PC-9 (cell line): ENCODE measurements at regions not wholly inside any gene's neighbourhood (a gene's known extent, or its start where the extent isn't known, plus 50 kb on each side); places are given as distances from the start of the nearest gene placed in this dataset.

Source experiments
- BruUV-seq: library from RNA; stranded (reverse); fragments of 400-500 nt; replicated peaks from 2 replicates; lab custom pipeline; 2021; lab: Mats Ljungman, UMichigan
- CTCF ChIA-PET: fragments of 300-600 bp; sonication (Branson Sonifier 250); formaldehyde crosslinking; loops from one replicate; lab custom pipeline; 2022; ENCODE audit warnings: antibody characterized with exemption; lab: Charles Lee
- POLR2A ChIA-PET: fragments of 300-600 bp; sonication (Branson Sonifier 250); formaldehyde crosslinking; loops from one replicate; lab custom pipeline; 2022; ENCODE audit warnings: antibody characterized with exemption; ENCODE audit not compliant: unreplicated experiment; lab: Charles Lee
- DNase-seq, 2 experiments: peaks; one replicate each; pipeline versions ENCODE4 v3.0.0 to v3.0.0-alpha.2; 2015 to 2022; ENCODE audit warnings: mixed read lengths in 1 of 2
- H2AFZ ChIP-seq: fragments of 200-600 bp; sonication (generic); 2 replicates; pipeline ENCODE4 v1.8.1; 2017; ENCODE audit warnings: antibody characterized with exemption
- H3F3A ChIP-seq: fragments of 200-600 bp; sonication (generic); 2 replicates; pipeline ENCODE4 v1.8.1; 2017; ENCODE audit warnings: antibody characterized with exemption, mild to moderate bottlenecking, low read depth; ENCODE audit not compliant: insufficient read depth
- H3K27ac ChIP-seq: fragments of 200-600 bp; sonication (generic); 2 replicates; pipeline ENCODE4 v1.6.1; 2016; ENCODE audit warnings: mixed run types
- H3K27me3 ChIP-seq: fragments of 200-600 bp; sonication (generic); 2 replicates; pipeline ENCODE4 v1.6.1; 2016; ENCODE audit warnings: low read depth, mixed run types; ENCODE audit not compliant: insufficient read depth
- H3K36me3 ChIP-seq: fragments of 200-600 bp; sonication (generic); 2 replicates; pipeline ENCODE4 v1.6.1; 2016; ENCODE audit warnings: low read depth, mixed run types
- H3K4me1 ChIP-seq: fragments of 200-600 bp; sonication (generic); replicated peaks from 2 replicates; pipeline ENCODE4 v1.6.1; 2016; ENCODE audit warnings: mixed run types; ENCODE audit not compliant: insufficient read depth
- H3K4me2 ChIP-seq: fragments of 200-600 bp; sonication (generic); 2 replicates; pipeline ENCODE4 v1.6.1; 2017; ENCODE audit warnings: mixed run types
- H3K4me3 ChIP-seq: fragments of 200-600 bp; sonication (generic); 2 replicates; pipeline ENCODE4 v1.6.1; 2016; ENCODE audit warnings: mixed run types
- H3K79me2 ChIP-seq: fragments of 200-600 bp; sonication (generic); 2 replicates; pipeline ENCODE4 v1.6.1; 2017; ENCODE audit warnings: low read depth, mixed run types
- H3K9me2 ChIP-seq: fragments of 200-600 bp; sonication (generic); 2 replicates; pipeline ENCODE4 v1.8.1; 2017; ENCODE audit warnings: mild to moderate bottlenecking; ENCODE audit not compliant: insufficient read depth
- H3K9me3 ChIP-seq: fragments of 200-600 bp; sonication (generic); 2 replicates; pipeline ENCODE4 v1.8.1; 2016; ENCODE audit warnings: low read depth; ENCODE audit not compliant: insufficient read depth
- H4K20me1 ChIP-seq: fragments of 200-600 bp; sonication (generic); 2 replicates; pipeline ENCODE4 v1.8.1; 2017; ENCODE audit not compliant: insufficient read depth
- EZH2 ChIP-seq: fragments of 200-600 bp; sonication (generic); IDR thresholded peaks from 2 replicates; pipeline ENCODE4 v1.8.0; 2017; ENCODE audit warnings: antibody characterized with exemption, low read depth
- intact Hi-C: fragments of 100-400 bp; cut with micrococcal nuclease; formaldehyde crosslinking; loops from one replicate; pipeline ENCODE4 v1.10.0; 2022; ENCODE audit not compliant: unreplicated experiment
- TF ChIP-seq, protein P1 (sequence below): fragments of 200-600 bp; sonication (generic); conservative IDR thresholded peaks from 2 replicates; pipeline ENCODE4 v1.6.1; 2017; ENCODE audit warnings: mixed run types, antibody characterized with exemption, mild to moderate bottlenecking, moderate library complexity

DNA sequence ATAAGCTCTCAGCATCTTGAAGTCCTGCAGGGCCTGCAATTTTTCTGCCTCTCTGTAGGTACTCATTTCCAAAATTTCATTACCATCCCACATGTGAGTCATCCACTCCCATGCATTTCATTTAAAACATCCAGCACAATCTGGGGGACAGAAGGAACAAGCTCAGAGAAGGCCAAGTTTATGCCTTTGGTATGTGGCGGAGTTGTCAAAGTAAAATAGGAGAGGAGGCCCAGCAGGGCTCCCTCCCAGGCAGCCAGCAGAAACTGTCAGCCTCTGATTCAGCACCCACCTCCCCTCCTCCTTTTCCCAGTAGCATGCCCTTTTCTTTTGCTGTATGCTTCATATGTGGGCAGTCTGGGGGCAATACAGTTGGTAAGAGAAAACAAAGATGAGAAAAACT, 126.4 kb upstream of the ZNF366 start:
- H3K36me3 ChIP-seq, result no peaks in the 10 kb centered on the region
- H4K20me1 ChIP-seq, result no peaks in the 10 kb centered on the region
- no peaks in the 10 kb centered on the region for H3F3A ChIP-seq
- peaks cover 6% of the 10 kb centered on the region; the same call in 1 of the 2 replicates for H3K4me1 ChIP-seq
- no TSS peak for BruUV-seq
- H3K9me3 ChIP-seq, result no peaks in the 10 kb centered on the region
- intact Hi-C loops, result no loop called here
- no peaks in the 10 kb centered on the region for H3K9me2 ChIP-seq
- no peaks in the 10 kb centered on the region for H3K27me3 ChIP-seq
- H3K4me2 ChIP-seq, result no peak overlapping the region
- no peak for DNase-seq
- no peak overlapping the region for H2AFZ ChIP-seq
- no peak overlapping the region for H3K4me3 ChIP-seq
- no peak for TF ChIP-seq EZH2
- TF ChIP-seq, protein P1, sequence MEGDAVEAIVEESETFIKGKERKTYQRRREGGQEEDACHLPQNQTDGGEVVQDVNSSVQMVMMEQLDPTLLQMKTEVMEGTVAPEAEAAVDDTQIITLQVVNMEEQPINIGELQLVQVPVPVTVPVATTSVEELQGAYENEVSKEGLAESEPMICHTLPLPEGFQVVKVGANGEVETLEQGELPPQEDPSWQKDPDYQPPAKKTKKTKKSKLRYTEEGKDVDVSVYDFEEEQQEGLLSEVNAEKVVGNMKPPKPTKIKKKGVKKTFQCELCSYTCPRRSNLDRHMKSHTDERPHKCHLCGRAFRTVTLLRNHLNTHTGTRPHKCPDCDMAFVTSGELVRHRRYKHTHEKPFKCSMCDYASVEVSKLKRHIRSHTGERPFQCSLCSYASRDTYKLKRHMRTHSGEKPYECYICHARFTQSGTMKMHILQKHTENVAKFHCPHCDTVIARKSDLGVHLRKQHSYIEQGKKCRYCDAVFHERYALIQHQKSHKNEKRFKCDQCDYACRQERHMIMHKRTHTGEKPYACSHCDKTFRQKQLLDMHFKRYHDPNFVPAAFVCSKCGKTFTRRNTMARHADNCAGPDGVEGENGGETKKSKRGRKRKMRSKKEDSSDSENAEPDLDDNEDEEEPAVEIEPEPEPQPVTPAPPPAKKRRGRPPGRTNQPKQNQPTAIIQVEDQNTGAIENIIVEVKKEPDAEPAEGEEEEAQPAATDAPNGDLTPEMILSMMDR, result no peak
- ChIA-PET CTCF (no interaction called here), POLR2A (interaction anchor here (0.6 kb wide), 1 partner anchor 100 kb away, joined by 4 read pairs; no protein-coding TSS in a partner anchor)
- H3K27ac ChIP-seq, result no peak overlapping the region
- no peaks in the 10 kb centered on the region for H3K79me2 ChIP-seq

- POLR2A ChIA-PET, result no interaction called here
- no peak for DNase-seq
Observed at GRCh38 chr5:72633041-72633445, 125.8 kb upstream of the ZNF366 start.

DNA sequence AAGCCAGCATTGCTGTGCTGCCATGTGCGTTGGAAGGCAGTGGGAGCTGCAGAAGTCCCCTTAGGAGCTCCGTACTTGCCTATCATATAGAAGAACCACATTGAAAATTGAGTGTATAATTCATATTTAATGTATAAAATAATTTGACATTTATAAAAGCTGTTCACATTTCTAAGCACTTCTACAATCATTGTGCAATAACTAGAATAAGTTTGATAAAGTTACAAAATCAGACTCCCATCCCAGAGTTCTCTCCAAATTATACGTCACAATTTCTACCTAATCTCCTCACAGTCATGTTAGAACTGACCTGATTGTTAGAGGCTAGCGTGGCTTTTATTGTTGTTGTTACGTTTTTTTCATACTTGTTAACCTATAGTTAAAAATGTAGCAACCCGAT, 123.5 kb upstream of the ZNF366 start:
- peaks cover 6% of the 10 kb centered on the region; the same call in 1 of the 2 replicates for H3K4me1 ChIP-seq
- H3K9me2 ChIP-seq, result no peaks in the 10 kb centered on the region
- TF ChIP-seq, protein P1, result no peak
- TF ChIP-seq EZH2, result no peak
- CTCF ChIA-PET, result no interaction called here
- H3K27me3 ChIP-seq, result no peaks in the 10 kb centered on the region
- no peaks in the 10 kb centered on the region for H3K79me2 ChIP-seq
- DNase-seq, result no peak
- H2AFZ ChIP-seq, result no peak overlapping the region
- H3K27ac ChIP-seq, result no peak overlapping the region
- H3F3A ChIP-seq, result no peaks in the 10 kb centered on the region
- H3K36me3 ChIP-seq, result no peaks in the 10 kb centered on the region
- H3K4me2 ChIP-seq, result no peak overlapping the region
- POLR2A ChIA-PET, result no interaction called here
- H4K20me1 ChIP-seq, result no peaks in the 10 kb centered on the region
- H3K9me3 ChIP-seq, result no peaks in the 10 kb centered on the region
- no TSS peak for BruUV-seq
- no peak overlapping the region for H3K4me3 ChIP-seq
- intact Hi-C loops, result no loop called here

More at GRCh38 chr5:72633041-72633445, 125.8 kb upstream of the ZNF366 start:
- H3K79me2 ChIP-seq, result no peaks in the 10 kb centered on the region
- no peak overlapping the region for H2AFZ ChIP-seq
- no TSS peak for BruUV-seq
- H3K4me3 ChIP-seq, result no peak overlapping the region
- no peaks in the 10 kb centered on the region for H3K9me2 ChIP-seq
- no peaks in the 10 kb centered on the region for H4K20me1 ChIP-seq
- CTCF ChIA-PET, result no interaction called here
- H3K9me3 ChIP-seq, result no peaks in the 10 kb centered on the region
- H3F3A ChIP-seq, result no peaks in the 10 kb centered on the region
- H3K27ac ChIP-seq, result no peak overlapping the region
- peaks cover 6% of the 10 kb centered on the region; the same call in 1 of the 2 replicates for H3K4me1 ChIP-seq
- intact Hi-C loops, result no loop called here
- no peaks in the 10 kb centered on the region for H3K36me3 ChIP-seq
- H3K4me2 ChIP-seq, result no peak overlapping the region
- H3K27me3 ChIP-seq, result no peaks in the 10 kb centered on the region
- TF ChIP-seq, protein P1, result no peak
- no peak for TF ChIP-seq EZH2
